GM21526 (cell line): ENCODE measurements at regions not wholly inside any gene's neighbourhood (a gene's known extent, or its start where the extent isn't known, plus 50 kb on each side); places are given as distances from the start of the nearest gene placed in this dataset.
"Not testable (repeated sequence)": the region's sequence is repeated elsewhere in the genome, so short reads cannot be mapped to it uniquely, and the experiment has no call there.

Source experiments
- ATAC-seq: cut with Tn5 transposase; IDR thresholded peaks from one replicate; pipeline ENCODE4 v1.9.1; 2021; ENCODE audit warnings: moderate library complexity; ENCODE audit not compliant: unreplicated experiment, low FRiP score

DNA sequence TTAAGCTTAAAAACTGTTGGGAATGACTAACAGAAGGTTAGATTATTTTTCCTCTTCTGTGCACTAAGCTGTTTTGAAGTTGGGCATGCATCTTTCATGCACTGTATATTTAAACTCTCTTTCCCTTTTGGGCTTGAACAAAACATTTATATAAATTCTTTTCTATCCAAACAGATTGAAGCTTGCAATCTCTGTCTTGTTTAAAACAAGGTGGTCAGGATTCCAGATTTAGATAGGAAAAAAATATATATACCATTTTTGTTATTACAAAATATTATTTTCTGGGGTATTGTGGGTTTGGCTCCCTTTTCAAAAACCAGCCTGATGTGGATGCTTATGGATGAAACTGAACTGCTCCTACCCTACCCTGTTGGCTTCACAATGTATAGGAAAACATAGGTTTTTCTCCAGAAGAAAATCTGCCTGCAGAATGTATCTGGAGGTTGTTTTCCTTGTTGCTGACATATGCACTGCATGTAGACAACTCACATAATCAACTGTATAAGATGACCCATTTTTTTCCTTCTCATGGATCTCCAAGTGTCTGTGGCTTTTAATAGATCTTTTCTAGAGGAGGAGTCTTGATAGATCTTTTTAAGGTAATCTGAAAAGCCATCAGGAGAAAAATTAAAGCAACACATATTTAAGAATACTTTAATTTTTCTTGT, 146.3 kb downstream of the PRL start:
- no peak for ATAC-seq

DNA sequence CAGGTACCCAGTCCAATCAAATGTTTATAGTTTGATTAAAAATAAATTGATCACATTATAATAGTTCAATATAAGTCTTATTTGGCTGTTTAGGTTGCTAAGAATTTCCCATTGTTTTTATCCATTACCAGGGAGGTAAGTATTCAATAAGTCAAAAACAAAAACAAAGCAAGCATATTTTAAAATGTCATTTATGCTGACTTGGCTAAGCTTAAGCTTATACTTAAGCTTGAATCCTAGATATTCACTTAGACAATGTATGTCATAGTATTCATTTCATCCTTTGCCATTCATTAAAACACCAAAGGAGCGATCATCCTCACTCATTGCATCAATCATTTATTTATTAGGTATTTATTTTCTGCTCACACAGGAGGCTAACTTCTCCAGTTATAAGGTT, 144.9 kb downstream of the PRL start:
- ATAC-seq, result no peak

DNA sequence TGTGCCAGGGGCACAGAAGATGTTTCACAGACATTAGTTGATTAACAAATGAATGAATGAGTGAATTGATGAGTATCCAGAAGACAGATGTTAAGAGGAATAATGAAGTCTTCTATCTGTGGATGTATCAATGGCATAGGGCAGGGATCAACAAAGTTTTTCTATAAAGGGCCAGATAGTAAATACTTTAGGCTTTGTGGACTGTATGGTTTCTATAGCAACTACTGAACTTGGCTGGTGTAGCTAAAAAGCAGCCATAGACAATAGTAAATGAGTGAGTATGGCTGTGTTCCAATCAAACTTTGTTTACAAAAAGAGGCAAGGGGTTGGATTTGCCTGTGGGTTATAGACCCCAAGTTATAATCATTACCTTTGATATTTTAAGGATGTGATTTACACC, 144.0 kb downstream of the PRL start:
- ATAC-seq, result no peak

DNA sequence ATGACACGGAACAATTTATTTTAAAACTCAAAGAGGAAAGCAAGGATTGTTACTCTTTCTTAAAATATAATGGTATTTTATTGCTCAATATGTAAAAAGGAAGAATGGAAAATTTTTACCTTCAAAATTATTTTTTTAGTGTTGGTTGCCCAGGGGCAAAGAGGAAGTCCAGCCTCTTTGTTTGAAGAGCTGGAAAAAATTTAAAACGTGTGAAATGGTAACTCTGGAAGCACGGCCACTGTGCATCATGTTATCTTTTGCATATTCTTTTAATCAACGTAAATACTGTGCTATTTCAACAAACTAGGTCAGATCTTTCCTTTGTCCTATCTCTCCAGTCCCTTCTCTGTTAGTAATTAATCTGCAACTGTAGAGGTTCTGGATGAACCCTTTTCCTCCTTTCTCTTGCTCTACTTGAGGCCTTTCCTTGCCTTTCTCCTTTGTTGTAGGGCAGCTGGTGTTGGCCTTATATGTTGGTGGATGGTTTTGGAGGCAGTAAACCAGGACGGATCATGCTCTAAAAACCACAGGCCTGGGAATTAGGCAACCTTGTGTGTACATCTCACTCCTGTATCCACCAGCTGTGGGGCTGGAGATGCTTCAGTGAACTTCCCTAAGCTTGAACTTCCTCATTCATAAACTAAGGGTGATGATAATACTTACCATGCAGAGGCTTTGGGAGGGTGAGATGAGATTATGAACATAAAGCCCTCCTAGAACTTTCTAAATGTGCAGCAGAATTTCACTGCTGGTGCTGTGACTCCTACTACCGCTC, 143.3 kb downstream of the PRL start:
- ATAC-seq, result no peak

DNA sequence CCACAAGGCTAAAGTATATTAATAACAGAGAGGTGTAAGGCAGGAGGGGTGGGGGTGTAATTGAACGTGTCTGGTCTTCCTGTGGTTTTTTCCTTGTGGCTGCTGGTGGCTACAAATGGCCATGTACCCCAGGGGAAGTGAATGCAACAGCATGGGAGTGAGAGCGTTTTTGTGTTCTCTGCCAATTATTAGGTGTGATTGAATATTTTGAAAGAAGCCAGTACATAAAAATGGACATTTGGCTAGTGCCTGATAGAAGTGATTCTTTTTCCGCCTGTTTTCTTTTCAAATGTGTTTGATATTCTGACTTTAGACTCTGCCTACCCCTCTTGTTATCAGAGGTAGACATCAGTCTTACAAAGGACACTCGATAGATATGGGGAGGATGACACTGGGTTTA, 141.3 kb downstream of the PRL start:
- no peak for ATAC-seq

DNA sequence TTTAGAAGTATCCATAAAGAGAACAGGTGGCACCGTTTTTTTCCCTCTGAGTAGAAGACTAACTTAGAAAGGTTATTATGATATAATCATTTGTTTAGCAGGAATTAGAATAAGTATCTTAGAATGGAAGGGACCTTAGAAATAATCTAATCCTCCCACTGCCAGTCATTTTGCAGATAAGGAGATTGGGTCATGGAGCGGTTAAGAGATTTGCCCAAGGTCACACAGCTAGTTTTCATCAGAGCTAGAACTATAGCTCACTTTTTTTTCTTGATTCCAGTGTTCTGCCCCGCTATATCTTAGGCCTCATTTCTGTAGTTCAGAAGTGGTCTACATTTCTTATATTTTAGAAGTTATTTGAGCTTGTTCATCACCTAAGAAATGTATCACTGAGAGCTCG, 139.6 kb downstream of the PRL start:
- no peak for ATAC-seq

DNA sequence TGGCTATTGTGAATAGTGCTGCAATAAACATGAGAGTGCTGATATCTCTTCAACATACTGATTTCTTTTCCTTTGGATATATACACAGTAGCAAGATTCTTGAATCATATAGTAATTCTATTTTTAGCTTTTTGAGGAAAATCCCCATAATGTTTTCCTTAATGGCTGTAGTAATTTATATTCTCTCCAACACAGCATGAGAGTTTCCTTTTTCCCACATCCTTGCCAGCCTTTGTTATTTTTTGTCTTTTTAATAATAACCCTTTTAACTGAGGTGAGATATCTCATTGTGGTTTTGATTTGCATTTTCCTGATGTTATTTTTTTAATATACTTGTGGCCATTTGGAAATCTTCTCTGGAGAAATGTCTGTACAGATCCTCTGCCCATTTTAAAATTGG, 132.6 kb downstream of the PRL start:
- ATAC-seq, result no peak

DNA sequence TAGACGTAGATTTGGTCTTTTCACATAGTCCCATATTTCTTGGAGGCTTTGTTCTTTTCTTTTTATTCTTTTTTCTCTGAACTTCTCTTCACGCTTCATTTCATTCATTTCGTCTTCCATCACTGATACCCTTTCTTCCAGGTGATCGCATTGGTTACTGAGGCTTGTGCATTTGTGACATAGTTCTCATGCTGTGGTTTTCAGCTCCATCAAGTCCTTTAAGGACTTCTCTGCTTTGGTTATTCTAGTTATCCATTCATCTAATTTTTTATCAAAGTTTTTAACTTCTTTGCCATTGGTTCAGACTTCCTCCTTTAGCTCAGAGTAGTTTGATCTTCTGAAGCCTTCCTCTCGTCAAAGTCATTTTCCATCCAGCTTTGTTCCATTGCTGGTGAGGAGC, 125.8 kb downstream of the PRL start:
- ATAC-seq, result not testable (repeated sequence)

DNA sequence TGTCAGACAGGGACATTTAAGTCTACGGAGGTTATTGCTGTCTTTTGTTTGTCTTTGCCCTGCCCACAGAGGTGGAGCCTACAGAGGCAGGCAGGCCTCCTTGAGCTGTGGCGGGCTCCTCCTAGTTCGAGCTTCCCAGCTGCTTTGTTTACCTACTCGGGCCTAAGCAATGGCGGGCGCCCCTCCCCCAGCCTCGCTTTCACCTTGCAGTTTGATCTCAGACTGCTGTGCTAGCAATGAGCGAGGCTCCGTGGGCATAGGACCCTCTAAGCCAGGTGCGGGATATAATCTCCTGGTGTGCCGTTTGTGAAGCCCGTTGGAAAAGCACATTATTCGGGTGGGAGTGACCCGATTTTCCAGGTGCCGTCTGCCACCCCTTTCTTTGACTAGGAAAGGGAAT, 125.0 kb downstream of the PRL start:
- not testable (repeated sequence) for ATAC-seq

DNA sequence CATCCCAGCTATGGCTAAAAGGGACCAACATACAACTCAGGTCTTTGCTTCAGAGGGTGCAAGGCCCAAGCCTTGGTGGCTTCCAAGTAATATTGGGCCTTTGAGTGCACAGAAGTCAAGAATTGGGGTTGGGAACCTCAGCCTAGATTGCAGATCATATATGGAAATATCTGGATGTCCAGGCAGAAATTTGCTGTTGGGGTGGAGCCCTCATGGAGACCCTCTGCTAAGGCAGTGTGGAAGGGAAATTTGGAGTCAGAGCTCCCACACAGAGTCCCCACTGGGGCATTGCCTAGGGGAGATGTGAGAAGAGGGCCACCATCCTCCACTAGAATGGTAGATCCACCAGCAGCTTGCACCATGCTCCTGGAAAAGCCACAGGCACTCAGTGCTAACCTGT, 123.5 kb downstream of the PRL start:
- ATAC-seq, result no peak

DNA sequence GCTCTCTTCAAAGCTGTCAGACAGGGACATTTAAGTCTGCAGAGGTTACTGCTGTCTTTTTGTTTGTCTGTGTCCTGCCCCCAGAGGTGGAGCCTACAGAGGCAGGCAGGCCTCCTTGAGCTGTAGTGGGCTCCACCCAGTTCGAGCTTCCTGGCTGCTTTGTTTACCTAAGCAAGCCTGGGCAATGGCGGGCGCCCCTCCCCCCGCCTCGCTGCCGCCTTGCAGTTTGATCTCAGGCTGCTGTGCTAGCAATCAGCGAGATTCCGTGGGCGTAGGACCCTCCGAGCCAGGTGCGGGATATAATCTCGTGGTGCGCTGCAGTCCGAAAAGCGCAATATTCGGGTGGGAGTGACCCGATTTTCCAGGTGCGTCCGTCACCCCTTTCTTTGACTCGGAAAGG, 116.6 kb downstream of the PRL start:
- not testable (repeated sequence) for ATAC-seq

DNA sequence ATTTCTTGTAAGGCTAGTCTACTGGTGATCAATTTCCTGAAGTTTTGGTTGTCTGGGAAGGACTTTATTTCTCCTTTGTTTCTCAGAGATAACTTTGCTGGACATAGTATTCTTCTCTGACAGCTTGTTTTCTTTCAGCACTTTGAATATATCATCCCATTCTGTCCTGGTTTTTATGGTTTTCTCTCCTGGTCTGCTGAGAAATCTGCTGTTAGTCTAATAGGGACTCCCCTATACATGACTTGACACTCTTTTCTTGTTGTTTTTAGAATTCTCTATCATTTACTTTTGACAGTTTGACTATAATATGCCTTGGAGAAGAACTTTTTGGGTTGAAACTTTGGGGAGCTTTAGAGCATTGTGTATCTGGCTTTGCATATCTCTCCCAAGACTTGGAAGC, 112.5 kb downstream of the PRL start:
- ATAC-seq, result no peak

DNA sequence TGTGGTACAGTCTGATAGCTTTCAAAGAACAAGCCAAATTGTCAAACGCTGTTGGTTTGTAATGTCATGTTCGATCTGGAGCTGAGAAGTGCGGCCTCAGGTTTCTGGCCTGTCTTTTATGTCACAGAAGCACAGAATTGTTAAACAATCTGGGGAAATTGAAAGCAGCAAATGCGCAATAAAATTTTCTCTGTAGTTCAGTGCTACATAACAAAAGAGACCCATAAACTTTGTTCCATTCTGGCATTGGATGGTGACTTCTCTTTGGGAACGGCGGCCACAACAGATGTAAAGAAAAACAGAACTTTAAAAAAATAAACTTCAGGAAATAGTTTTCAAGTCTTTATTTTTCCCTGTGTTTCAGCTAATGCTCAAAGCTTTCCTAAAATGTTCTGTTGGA, 106.9 kb downstream of the PRL start:
- ATAC-seq, result no peak

DNA sequence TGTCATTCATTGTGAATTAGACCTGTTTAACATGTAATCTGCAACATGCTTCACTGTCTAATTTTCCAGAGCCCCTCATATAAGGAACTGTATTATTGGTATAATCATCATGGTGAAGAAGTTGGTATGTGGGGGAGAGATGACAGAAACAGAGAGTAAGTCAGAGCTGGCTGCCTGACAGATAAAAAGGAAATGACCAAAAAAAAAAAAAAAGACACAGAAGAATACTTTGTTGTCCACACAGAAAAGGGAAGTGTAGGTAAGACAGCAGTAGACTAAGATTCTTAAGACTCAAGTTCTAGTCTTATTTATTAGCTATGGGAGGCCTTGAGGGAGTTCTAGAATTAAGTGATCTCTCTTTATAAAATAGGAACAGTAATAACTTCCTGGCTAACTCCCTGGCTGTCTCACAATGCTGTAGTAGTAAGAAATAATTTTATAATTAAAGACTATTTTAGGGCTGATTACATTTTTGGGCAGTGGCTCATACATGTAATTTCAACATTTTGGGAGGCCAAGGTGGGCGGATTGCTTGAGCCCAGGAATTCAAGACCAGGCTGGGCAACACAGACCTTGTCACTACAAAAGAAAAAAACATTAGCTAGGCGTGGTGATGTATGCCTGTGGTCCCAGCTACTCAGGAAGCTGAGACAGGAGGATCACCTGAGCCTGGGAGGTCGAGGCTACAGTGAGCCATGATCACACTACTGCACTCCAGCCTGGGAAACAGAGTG, 102.5 kb downstream of the PRL start:
- no peak for ATAC-seq

DNA sequence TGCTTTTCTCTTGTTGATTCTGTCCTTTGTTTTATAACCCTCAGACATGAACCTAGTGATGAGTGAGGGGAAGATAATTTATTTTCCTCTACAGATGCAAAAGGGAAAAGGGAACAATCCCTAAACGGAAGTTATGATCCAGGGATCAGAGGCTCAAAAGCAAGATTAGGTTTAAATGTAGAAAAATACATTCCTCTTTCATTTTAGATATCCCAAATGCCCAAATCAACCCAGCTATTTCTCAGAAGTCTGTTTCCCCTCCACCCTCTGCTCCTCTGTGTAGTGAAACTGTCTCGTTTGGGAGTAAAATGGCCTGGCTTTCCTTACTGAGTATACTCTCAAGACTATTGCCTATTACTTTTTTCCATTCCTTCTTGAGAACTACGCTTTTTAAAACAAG, 97.1 kb downstream of the PRL start:
- no peak for ATAC-seq

DNA sequence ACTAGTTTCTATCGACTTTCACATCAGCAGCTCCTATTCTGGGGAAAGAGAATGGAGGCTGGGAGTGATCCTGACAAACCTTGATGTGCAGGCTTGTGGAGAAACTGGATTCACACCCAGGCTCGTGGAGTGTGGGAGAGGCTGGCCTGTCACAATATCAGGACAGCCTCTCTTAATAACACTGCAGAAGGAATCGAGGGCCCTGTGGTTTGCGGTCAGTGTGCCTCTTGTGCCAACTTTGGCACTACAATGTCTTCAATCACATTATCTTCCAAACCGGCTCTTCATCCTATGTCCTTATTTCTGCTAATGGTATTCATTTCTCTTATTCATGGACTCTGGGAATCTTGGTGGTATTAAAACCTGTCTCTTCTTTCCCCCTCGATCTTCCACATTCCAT, 92.7 kb downstream of the PRL start:
- ATAC-seq, result no peak

DNA sequence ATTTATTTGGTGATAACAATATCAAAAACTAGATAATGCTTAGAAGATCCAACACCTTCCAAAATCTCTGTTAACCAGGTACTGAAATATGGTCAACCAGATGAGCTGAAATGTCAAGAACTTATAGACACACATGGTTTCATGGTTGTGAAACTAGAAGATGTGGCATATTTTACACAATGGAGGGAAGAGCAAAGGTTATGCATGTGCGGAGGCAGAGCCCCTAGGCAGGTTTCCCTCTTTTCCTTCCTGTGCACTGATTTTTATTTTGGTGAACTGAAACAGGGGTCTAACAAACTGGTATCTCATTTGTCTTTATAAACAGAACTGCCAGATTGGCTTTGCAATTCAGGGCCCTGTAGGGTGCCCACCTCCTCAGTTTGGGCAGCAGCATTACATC, 91.6 kb downstream of the PRL start:
- no peak for ATAC-seq

DNA sequence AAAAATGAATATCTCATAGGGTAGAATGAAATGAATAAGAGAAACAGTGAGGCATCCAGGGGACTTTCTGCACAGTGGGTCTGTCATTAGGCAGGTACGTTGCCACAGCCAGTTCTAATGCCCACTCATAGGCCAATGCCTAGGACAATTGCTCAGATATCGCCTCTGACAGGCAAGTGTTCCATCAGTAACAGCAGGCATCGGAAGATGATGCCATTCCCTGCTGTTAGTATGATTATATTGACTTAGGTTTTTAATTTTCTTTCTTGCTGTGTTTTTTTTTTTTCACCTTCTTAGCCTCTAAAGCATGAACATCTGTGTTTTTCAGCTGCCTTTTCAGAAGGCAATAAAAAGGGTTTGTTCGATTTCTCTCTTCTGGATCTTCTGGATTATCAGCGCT, 90.7 kb downstream of the PRL start:
- ATAC-seq, result no peak

DNA sequence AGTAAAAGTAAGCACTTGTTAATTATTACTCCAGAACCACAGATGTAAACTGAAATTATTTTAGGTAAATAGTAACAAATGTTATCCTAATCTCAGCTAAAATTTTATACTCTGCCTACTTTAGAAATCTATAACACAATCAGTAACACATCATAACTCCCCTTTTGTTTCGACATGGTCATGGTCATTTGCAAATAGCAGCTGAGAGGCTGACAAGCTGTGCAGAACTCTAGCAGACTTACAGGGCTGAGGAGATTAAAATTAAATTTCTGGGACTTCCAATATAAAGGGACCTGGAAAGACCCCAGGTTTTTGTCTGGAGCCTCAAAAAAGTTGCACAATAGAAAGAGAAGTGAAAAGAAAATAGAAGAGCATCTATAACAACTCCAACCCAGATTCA, 88.8 kb downstream of the PRL start:
- no peak for ATAC-seq

DNA sequence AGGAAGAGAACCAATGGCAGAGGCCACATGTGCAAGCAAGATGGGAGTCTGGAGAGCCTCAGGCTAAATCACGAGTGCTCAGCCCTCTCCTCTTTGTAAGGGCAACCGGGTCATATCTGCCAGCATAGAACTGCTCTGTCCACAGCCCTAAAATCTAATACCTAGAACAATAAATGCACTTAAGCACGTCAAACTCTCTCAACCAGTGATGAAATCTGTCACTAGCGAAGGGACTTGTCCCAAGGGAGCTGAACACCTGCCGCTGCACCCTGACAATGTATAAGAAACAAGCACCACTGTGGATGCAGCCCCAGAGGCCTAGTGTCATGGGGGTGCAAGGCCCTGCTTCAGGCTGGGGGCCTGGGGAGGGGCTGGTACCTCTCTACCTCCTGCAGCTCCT, 82.5 kb downstream of the PRL start:
- ATAC-seq, result no peak

DNA sequence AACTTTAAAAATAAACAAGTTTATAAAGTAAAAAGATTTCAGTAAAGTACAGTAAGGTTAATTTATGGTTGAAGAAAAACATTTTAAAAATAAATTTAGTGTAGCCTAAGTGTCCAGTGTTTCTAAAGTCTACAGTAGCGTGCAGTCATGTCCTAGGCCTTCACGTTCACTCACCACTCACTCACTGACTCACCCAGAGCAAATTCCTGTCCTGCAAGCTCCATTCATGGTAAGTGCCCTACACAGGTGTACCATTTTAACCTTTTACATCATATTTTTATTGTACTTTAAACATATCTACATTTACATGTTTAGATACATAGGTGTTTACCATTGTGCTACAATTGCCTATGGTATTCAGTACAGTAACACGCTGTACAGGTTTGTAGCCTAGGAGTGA, 81.4 kb downstream of the PRL start:
- ATAC-seq, result not testable (repeated sequence)

DNA sequence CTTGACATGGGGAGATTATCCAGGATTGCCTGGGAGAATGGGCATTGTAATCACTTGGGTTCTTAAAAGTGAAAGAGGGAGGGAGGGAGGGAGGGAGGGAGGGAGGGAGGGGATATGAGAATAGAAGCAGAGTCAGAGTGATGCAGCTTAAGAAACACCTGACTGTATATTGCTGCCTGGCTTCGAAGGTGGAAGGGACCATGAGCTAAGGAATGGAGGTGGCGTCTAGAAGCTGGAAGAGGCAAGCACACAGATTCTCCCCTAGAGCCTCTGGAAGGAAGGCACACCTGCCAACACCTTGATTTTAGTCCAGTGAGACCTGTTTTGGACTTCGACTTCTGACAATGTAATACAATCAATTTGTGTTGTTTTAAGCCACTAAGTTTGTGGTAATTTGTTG, 78.4 kb downstream of the PRL start:
- no peak for ATAC-seq
